NCI-H2196 treated with DMSO at 0.1 percent for 48 hours (cell line): ENCODE measurements at regions not wholly inside any gene's neighbourhood (a gene's known extent, or its start where the extent isn't known, plus 50 kb on each side); places are given as distances from the start of the nearest gene placed in this dataset.
"Not testable (repeated sequence)": the region's sequence is repeated elsewhere in the genome, so short reads cannot be mapped to it uniquely, and the experiment has no call there.

ENCODE experiments used
- DNase-seq: peaks from one replicate; lab custom pipeline; 2025; ENCODE audit not compliant: unreplicated experiment; lab: John Stamatoyannopoulos, UW

- DNase-seq, result no peak
These were observed 199.5 kb upstream of the TPRG1 start for GRCh38 chr3:188972310-188972709.

- no peak for DNase-seq
These were observed 196.7 kb upstream of the TPRG1 start for GRCh38 chr3:188974856-188975599.

GRCh38 chr3:188975600-188976314 is 196.0 kb upstream of the TPRG1 start:
- no peak for DNase-seq

DNA sequence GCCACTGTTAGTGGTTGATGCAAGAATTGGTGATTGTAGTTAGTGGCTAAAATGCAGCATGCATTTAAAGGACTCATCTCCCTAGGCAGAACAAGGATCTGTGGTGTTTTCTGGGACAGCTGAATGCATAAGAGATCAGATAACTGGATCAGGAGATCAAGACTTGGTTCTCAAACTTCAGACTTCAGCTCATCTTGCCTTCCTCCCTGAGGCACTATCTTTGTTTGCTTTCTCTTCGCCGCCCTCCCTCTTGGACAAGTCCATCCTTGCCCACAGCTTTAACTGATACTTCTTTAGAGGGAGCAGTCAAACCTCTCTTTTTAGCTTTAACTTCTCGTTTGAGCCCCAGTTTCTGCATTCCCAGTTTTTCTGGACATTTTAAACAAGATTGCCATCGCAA is 195.4 kb upstream of the TPRG1 start:
- DNase-seq, result no peak

- DNase-seq, result no peak
These were observed 193.2 kb upstream of the TPRG1 start for GRCh38 chr3:188978421-188979171.

DNA sequence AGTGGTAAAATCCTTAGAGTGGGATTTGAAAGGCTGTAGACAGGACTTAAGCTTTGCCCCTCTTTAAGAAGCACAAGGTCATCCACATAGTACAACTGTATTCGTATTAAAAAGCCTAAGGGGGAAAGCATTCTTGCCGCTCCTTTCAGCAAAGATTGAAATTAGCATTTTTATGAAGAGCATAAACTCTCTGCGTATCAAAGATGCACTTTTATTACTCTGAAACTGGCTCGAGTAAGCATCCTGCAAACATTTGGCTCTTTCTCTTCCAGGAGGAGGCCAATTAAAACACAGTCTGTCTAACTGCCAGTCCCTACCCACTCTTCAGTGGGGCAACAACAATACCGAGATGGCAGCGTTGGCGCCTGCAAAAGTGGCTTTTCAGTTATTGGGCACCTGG is 192.5 kb upstream of the TPRG1 start:
- DNase-seq, result no peak

- no peak for DNase-seq
These were observed 192.0 kb upstream of the TPRG1 start for GRCh38 chr3:188979669-188980310.

GRCh38 chr3:188993181-188993580 is 178.6 kb upstream of the TPRG1 start:
- DNase-seq, result no peak

DNA sequence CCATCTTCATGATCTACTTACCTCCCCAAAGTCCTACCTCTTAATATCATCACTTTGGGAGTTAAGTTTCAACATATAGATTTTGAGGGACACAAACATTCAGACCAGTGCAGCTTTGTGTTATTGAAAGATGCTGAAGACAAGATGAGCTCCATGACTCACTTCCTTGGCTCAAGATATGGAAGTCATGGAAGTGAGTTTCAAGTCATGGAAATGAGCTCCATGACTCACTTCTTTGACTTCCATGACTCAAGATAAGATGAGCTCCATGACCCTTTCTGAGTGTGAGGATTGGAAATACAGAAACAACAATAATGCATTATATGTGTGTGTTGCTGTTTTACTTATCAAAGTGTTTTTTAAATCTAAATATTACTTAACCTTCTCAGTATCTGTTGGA is 170.2 kb upstream of the TPRG1 start:
- no peak for DNase-seq

DNA sequence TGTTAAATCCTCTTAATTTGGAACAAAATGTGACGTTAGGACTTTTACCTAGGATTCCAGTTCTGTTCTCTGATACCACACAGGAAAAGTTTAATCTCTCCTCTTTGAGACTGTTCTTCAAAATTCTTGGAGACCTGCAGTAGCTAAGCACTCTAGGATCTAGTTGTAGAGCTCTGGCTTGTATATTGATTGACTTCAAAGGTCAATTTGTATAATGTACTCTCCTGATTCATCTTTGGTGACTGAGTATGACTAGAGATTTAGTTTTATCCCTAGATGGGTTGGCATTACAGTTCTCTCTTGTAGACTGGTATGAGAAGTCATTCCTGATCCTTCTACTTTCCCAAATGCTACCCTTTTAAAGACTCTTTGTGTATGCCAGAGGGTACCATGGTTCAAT is 168.4 kb upstream of the TPRG1 start:
- DNase-seq, result no peak

DNA sequence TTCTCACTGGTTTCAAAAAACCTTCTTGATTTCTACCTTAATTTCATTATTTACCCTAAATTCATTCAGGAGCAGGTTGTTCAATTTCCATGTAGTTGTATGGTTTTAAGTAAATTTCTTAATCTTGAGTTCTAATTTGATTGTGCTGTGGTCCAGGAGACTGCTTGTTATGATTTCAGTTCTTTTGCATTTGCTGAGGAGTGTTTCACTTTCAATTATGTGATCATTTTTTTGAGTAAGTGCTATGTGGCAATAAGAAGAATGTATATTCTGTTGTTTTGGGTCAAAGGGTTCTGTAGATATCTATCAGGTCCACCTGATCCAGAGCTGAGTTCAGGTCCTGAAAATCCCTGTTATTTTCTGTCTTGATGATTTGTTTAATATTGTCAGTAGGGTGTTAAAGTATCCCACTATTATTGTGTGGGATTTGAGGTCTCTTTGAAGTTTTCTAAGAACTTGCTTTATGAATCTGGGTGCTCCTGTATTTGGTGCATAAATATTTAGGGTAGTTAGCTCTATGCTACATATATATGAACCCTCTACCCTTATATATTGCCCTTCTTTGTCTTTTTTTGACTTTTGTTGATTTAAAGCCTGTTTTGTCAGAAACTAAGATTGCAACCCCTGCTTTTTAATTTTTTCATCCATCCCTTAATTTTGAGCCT is 158.4 kb upstream of the TPRG1 start:
- DNase-seq, result no peak

GRCh38 chr3:189014526-189014925 is 157.2 kb upstream of the TPRG1 start:
- no peak for DNase-seq

GRCh38 chr3:189022576-189023466 is 148.9 kb upstream of the TPRG1 start:
- not testable (repeated sequence) for DNase-seq

GRCh38 chr3:189025866-189026265 is 145.9 kb upstream of the TPRG1 start:
- no peak for DNase-seq

DNA sequence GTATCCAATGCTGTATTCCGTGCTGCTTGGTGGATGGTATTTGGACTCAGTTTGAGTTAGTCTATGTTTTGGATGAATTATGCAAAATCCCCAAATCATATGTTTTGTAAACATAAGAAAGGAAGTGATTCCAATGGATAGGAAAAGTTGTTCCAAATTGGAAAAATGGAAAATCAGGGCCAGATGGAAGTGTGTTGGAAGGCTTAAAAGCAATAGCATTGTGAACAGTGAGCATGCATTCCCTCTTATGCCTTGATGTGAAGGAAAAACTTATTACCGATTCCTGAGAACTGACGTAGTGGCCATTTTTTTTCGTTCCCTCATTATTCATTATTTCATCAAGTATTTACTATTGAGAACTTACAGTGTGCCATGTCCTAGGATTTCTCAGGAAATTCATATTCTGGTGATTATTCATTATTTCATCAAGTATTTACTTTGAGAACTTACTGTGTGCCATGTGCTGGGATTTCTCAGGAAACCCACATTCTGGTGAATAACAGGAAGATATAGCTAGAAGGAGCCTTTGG is 144.1 kb upstream of the TPRG1 start:
- DNase-seq, result no peak

DNA sequence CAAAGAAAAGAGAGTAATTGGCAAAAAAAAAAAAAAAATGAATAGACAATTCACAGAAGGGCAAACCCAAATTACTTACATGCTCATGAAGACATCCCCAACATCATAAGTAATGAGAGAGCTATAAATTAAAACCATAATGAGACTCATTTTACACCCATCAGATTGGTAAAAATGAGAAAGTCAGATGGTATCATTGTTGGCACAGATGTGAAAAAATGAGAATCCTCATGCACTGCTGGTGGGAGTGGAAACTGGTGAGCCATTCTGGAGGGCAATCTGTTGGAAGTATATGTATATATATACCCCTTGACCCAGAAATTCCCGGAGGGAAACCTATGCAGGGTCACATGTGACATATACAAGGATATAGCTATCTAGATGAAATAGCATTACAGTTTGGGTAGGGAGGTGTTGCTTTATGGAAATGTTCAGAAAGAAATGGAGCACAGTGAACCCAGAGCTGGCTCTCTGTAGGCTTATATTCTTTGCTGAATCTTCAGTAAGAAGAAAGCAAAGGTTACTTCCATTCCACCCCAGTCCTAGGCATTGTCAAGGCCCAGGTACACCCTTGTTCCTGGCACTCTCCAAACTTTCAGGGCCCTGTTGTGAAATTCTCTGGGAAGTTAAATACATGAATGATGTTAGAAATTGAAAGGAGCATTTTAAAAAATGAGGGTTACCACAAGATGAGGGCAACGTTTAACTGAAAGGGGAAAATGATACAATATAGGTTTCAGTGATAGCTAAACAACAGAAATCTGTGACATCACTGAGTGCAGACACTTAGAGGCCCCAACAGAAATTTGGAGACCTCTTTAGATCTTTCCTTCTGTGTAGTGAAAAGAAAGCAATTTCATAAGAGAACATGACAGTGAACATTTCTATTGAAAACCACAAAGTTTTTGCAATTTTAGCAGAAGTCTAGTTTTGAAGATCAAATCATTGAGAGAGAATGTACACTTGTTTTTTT is 132.7 kb upstream of the TPRG1 start:
- no peak for DNase-seq

- DNase-seq, result no peak
These were observed 131.0 kb upstream of the TPRG1 start for GRCh38 chr3:189040656-189041335.
